Panc1 (cell line): ENCODE measurements at regions not wholly inside any gene's neighbourhood (a gene's known extent, or its start where the extent isn't known, plus 50 kb on each side); places are given as distances from the start of the nearest gene placed in this dataset.

Source experiments
- POLR2AphosphoS5 ChIP-seq: IDR thresholded peaks from 2 replicates; pipeline ENCODE4 v1.6.1; 2012; ENCODE audit warnings: mild to moderate bottlenecking, low read depth, low read length, moderate library complexity
- TF ChIP-seq, protein P1 (sequence below): fragments of 450-650 bp; IDR thresholded peaks from 2 replicates; pipeline ENCODE4 v1.5.1; 2017; ENCODE audit warnings: mild to moderate bottlenecking
- TF ChIP-seq, protein P2 (sequence below), 2 experiments: IDR thresholded peaks; 2 replicates each; pipeline ENCODE4 v1.6.1; 2011 to 2012; ENCODE audit warnings: low read depth in 2 of 2, control low read depth in 1 of 2, low read length in 1 of 2, mild to moderate bottlenecking in 1 of 2, moderate library complexity in 1 of 2; ENCODE audit not compliant: insufficient read depth in 1 of 2

DNA sequence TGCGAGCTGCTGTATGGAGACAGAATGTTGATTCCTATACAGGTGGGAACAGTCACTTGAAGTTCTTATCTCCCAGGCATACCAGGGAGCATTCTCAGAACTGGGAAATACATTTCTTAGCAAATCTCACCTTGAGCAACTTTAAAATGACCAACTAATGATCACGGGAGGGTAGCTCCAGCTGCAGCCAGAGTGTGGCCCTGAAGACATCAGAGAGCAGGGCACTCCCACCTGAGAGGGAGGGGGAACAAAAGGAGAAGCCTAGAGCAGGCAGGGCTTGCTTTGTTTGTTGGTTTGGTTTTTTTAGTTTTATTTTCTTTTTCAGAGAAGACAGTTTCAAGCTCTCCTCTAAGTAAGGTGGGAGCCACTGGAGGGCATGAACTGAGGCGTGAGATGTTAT lies 101.1 kb downstream of the OTX2 start:
- TF ChIP-seq, protein P1, sequence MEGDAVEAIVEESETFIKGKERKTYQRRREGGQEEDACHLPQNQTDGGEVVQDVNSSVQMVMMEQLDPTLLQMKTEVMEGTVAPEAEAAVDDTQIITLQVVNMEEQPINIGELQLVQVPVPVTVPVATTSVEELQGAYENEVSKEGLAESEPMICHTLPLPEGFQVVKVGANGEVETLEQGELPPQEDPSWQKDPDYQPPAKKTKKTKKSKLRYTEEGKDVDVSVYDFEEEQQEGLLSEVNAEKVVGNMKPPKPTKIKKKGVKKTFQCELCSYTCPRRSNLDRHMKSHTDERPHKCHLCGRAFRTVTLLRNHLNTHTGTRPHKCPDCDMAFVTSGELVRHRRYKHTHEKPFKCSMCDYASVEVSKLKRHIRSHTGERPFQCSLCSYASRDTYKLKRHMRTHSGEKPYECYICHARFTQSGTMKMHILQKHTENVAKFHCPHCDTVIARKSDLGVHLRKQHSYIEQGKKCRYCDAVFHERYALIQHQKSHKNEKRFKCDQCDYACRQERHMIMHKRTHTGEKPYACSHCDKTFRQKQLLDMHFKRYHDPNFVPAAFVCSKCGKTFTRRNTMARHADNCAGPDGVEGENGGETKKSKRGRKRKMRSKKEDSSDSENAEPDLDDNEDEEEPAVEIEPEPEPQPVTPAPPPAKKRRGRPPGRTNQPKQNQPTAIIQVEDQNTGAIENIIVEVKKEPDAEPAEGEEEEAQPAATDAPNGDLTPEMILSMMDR: no peak
- no peak for TF ChIP-seq POLR2AphosphoS5
- TF ChIP-seq, protein P2, sequence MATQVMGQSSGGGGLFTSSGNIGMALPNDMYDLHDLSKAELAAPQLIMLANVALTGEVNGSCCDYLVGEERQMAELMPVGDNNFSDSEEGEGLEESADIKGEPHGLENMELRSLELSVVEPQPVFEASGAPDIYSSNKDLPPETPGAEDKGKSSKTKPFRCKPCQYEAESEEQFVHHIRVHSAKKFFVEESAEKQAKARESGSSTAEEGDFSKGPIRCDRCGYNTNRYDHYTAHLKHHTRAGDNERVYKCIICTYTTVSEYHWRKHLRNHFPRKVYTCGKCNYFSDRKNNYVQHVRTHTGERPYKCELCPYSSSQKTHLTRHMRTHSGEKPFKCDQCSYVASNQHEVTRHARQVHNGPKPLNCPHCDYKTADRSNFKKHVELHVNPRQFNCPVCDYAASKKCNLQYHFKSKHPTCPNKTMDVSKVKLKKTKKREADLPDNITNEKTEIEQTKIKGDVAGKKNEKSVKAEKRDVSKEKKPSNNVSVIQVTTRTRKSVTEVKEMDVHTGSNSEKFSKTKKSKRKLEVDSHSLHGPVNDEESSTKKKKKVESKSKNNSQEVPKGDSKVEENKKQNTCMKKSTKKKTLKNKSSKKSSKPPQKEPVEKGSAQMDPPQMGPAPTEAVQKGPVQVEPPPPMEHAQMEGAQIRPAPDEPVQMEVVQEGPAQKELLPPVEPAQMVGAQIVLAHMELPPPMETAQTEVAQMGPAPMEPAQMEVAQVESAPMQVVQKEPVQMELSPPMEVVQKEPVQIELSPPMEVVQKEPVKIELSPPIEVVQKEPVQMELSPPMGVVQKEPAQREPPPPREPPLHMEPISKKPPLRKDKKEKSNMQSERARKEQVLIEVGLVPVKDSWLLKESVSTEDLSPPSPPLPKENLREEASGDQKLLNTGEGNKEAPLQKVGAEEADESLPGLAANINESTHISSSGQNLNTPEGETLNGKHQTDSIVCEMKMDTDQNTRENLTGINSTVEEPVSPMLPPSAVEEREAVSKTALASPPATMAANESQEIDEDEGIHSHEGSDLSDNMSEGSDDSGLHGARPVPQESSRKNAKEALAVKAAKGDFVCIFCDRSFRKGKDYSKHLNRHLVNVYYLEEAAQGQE (IDR thresholded peaks at IDR 0.05; ENCODE audit: insufficient read depth in 1 of 2, low read depth in 2 of 2, low read length in 1 of 2): no peak
